ENCODE measurements at regions not wholly inside any gene's neighbourhood (a gene's known extent, or its start where the extent isn't known, plus 50 kb on each side); places are given as distances from the start of the nearest gene placed in this dataset.

- Histone ChIP-seq H3K9ac (ENCODE audit: control insufficient read depth, extremely low read depth, insufficient read depth, low read length) (no peak overlapping the region), H4K20me1 (ENCODE audit: control insufficient read depth, extremely low read depth, insufficient read depth, low read length) (no peaks in the 10 kb centered on the region), H3K4me1 (ENCODE audit: control insufficient read depth, extremely low read depth, insufficient read depth, low read length) (peaks cover 6% of the 10 kb centered on the region), H3K79me2 (ENCODE audit: control insufficient read depth, insufficient read depth, low read length) (no peaks in the 10 kb centered on the region), H3K4me3 (ENCODE audit: control insufficient read depth in 2 of 3, extremely low read depth in 1 of 3, insufficient read depth in 2 of 3, low read depth in 1 of 3, low read length in 3 of 3) (no peak overlapping the region), H3K4me2 (ENCODE audit: control insufficient read depth, extremely low read depth, insufficient read depth, low read depth, low read length) (no peak overlapping the region), H2AFZ (ENCODE audit: control insufficient read depth, low read length) (no peak overlapping the region), H3K27me3 (ENCODE audit: control insufficient read depth, extremely low read depth, insufficient read depth, low read length) (no peaks in the 10 kb centered on the region), H3K9me1 (ENCODE audit: control insufficient read depth, extremely low read depth, insufficient read depth, low read length) (no peaks in the 10 kb centered on the region), H3K9me3 (ENCODE audit: control insufficient read depth, low read depth, low read length) (no peaks in the 10 kb centered on the region), H3K27ac (ENCODE audit: control insufficient read depth, insufficient read depth, low read length) (no peak overlapping the region), H3K36me3 (ENCODE audit: control insufficient read depth in 2 of 2, extremely low read depth in 1 of 2, insufficient read depth in 2 of 2, low read length in 2 of 2) (no peaks in the 10 kb centered on the region)
- dilution Hi-C loops (cut with MboI; ENCODE audit: extremely low pct_ligation_motif_present, low sequenced_read_pairs) = no loop called here
- FAIRE-seq = no peak
- TF ChIP-seq EZH2 (IDR thresholded peaks at IDR 0.05; ENCODE audit: low read length) (no peak), CTCF (optimal IDR thresholded peaks at IDR 0.05 in 1 of 3, IDR thresholded peaks at IDR 0.05 in 1 of 3, conservative IDR thresholded peaks at IDR 0.05 in 1 of 3; ENCODE audit: extremely low read depth in 1 of 3, insufficient read depth in 2 of 3, low read length in 3 of 3) (no peak)
- DNase-seq (ENCODE audit: low read depth, low spot score) = no peak
Observed at GRCh38 chr7:142359694-142360279, 101.9 kb upstream of the PRSS58 start.

GRCh38 chr7:142357953-142358520 lies 100.2 kb upstream of the PRSS58 start:
- Histone ChIP-seq H2AFZ (ENCODE audit: control insufficient read depth, low read length) (no peak overlapping the region), H3K4me1 (ENCODE audit: control insufficient read depth, extremely low read depth, insufficient read depth, low read length) (no peaks in the 10 kb centered on the region), H3K4me3 (ENCODE audit: control insufficient read depth in 2 of 3, extremely low read depth in 1 of 3, insufficient read depth in 2 of 3, low read depth in 1 of 3, low read length in 3 of 3) (no peak overlapping the region), H3K9ac (ENCODE audit: control insufficient read depth, extremely low read depth, insufficient read depth, low read length) (no peak overlapping the region), H3K4me2 (ENCODE audit: control insufficient read depth, extremely low read depth, insufficient read depth, low read depth, low read length) (peak overlapping the region; percentile 9), H3K27me3 (ENCODE audit: control insufficient read depth, extremely low read depth, insufficient read depth, low read length) (no peaks in the 10 kb centered on the region), H3K9me3 (ENCODE audit: control insufficient read depth, low read depth, low read length) (no peaks in the 10 kb centered on the region), H4K20me1 (ENCODE audit: control insufficient read depth, extremely low read depth, insufficient read depth, low read length) (no peaks in the 10 kb centered on the region), H3K27ac (ENCODE audit: control insufficient read depth, insufficient read depth, low read length) (no peak overlapping the region), H3K36me3 (ENCODE audit: control insufficient read depth in 2 of 2, extremely low read depth in 1 of 2, insufficient read depth in 2 of 2, low read length in 2 of 2) (no peaks in the 10 kb centered on the region), H3K9me1 (ENCODE audit: control insufficient read depth, extremely low read depth, insufficient read depth, low read length) (no peaks in the 10 kb centered on the region), H3K79me2 (ENCODE audit: control insufficient read depth, insufficient read depth, low read length) (no peaks in the 10 kb centered on the region)
- FAIRE-seq (peak; percentile 87), DNase-seq (ENCODE audit: low read depth, low spot score) (no peak)
- TF ChIP-seq EZH2 (IDR thresholded peaks at IDR 0.05; ENCODE audit: low read length) = no peak
- TF ChIP-seq CTCF (optimal IDR thresholded peaks at IDR 0.05 in 1 of 3, IDR thresholded peaks at IDR 0.05 in 1 of 3, conservative IDR thresholded peaks at IDR 0.05 in 1 of 3; ENCODE audit: extremely low read depth in 1 of 3, insufficient read depth in 2 of 3, low read length in 3 of 3) = peak; percentile 62 to 82 (median 74)
- dilution Hi-C loops (cut with MboI; ENCODE audit: extremely low pct_ligation_motif_present, low sequenced_read_pairs) = no loop called here
